IPS-15b (cell line): ENCODE measurements at regions not wholly inside any gene's neighbourhood (a gene's known extent, or its start where the extent isn't known, plus 50 kb on each side); places are given as distances from the start of the nearest gene placed in this dataset.

Experiments used
- H3K27me3 ChIP-seq: one replicate; pipeline ENCODE4 v1.6.1; 2013; ENCODE audit warnings: low read length; ENCODE audit not compliant: control insufficient read depth, insufficient read depth
- H3K36me3 ChIP-seq: one replicate; pipeline ENCODE4 v1.6.1; 2013; ENCODE audit warnings: low read length; ENCODE audit not compliant: control insufficient read depth, insufficient read depth
- H3K4me1 ChIP-seq: one replicate; pipeline ENCODE4 v1.6.1; 2013; ENCODE audit warnings: mild to moderate bottlenecking, low read length; ENCODE audit not compliant: control insufficient read depth, insufficient read depth
- H3K4me3 ChIP-seq: one replicate; pipeline ENCODE4 v1.5.1; 2013; ENCODE audit warnings: low read depth, low read length
- H3K9ac ChIP-seq: one replicate; pipeline ENCODE4 v1.6.1; 2013; ENCODE audit warnings: low read depth, mild to moderate bottlenecking, low read length
- H3K9me3 ChIP-seq: one replicate; pipeline ENCODE4 v1.6.1; 2013; ENCODE audit warnings: mild to moderate bottlenecking, low read length; ENCODE audit not compliant: control insufficient read depth, insufficient read depth

DNA sequence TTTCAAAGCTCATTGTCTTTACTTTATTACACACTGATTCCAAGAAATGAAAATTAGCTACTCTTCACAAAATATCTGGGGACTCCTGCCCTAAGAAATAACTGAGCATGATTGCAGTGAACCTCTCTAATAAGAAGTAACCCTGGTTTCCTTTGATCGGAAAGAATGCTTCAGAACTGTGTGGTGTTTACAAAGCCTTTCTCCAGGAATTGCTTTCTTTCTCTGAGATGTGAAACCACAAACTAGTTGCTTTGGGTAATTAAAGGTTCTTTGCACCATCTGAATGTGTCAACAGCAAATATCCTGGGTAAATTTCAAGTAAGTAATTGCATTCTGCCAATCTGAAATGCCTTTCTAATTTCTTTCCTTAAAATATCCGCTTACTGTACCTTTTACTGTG, 292.9 kb upstream of the SLIT2 start:
- no peaks in the 10 kb centered on the region for H3K36me3 ChIP-seq
- H3K4me3 ChIP-seq = no peak overlapping the region
- H3K4me1 ChIP-seq = no peaks in the 10 kb centered on the region
- no peaks in the 10 kb centered on the region for H3K9me3 ChIP-seq
- H3K27me3 ChIP-seq = no peaks in the 10 kb centered on the region
- H3K9ac ChIP-seq = no peak overlapping the region

DNA sequence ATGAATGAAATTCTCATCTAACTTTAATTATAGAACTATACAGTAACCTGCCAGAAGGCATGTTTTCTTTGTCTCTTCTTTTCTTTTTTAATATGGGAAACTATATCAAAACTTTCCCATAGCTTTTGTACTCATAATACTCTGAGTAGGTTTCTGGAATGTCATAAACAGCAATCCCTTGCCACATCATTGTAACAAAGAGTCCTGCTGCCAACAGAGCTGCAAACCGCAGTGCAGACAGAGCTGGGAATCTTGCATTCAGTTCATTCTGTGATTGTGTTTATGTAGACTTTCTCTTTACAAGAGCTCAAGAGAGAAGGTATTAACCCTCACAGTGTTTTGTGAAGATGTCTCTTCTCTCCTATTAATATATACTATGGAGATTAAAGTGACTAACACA, 304.4 kb upstream of the SLIT2 start:
- H3K4me1 ChIP-seq = no peaks in the 10 kb centered on the region
- H3K4me3 ChIP-seq = no peak overlapping the region
- H3K27me3 ChIP-seq = no peaks in the 10 kb centered on the region

DNA sequence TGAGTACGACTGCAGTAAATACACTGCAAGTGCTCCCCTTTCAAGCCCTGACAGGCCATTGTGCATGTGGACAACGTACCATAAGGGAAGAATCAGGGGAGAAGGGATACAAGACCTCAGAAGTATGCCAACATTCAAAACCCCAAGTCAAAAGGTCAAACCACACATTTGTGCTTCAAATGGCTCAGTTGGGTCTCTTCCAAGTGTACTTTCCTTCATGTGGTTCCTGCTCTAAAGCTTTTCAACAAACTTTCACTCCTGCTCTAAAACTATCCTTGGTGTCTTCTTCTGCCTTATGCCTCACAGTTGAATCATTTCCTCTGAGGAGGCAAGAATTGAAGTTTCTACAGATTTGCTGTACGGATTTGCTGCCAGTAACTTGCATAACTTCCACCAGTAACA, 305.7 kb upstream of the SLIT2 start:
- Histone ChIP-seq H3K27me3 (no peaks in the 10 kb centered on the region), H3K4me1 (no peaks in the 10 kb centered on the region), H3K9me3 (no peaks in the 10 kb centered on the region), H3K4me3 (no peak overlapping the region), H3K36me3 (no peaks in the 10 kb centered on the region), H3K9ac (no peak overlapping the region)

More for the DNA sequence above, 304.4 kb upstream of the SLIT2 start:
- Histone ChIP-seq H3K9me3 (no peaks in the 10 kb centered on the region), H3K9ac (no peak overlapping the region), H3K36me3 (no peaks in the 10 kb centered on the region)

DNA sequence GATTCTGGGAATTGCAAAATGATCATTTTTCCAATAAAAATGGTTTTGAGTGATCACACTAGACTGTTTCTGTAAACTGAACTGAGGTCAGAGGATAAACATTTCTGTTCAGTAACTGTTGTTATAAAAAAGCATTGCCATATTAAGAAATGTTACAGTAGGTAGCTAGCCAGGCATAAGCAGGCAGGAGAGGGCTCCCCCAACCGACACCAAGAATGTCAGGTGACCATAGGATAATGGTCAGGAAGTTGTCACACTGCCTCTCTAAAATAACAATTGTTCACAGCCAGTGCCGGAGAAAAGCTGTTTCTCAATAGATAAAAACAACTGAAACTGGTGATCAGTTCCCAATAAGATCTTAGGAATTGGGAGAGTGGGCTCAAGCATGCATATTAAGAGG, 306.2 kb upstream of the SLIT2 start:
- H3K4me3 ChIP-seq = no peak overlapping the region
- H3K9ac ChIP-seq = no peak overlapping the region

DNA sequence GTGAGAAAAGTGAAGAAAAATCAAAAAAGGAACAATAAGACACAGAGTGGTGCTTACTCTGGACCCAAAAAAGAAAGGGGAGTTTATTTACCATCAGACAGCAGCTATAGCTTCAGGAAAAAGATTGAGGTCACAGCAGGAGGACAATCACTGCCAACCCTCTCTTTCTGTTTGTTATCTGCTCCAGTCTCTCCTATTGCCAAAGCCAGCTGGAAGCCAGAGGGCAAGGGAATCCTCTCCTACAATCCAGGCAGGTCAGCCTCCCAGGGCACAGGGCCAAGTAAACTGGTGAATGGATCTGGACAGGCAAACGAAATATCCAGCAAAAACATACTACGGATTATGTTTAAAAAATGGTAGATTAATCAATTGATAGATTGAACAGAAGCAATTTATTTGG, 306.9 kb upstream of the SLIT2 start:
- Histone ChIP-seq H3K9me3 (no peaks in the 10 kb centered on the region), H3K4me1 (no peaks in the 10 kb centered on the region), H3K36me3 (no peaks in the 10 kb centered on the region), H3K27me3 (no peaks in the 10 kb centered on the region), H3K4me3 (no peak overlapping the region), H3K9ac (no peak overlapping the region)

More for the DNA sequence above, 306.2 kb upstream of the SLIT2 start:
- no peaks in the 10 kb centered on the region for H3K4me1 ChIP-seq
- H3K36me3 ChIP-seq = no peaks in the 10 kb centered on the region
- no peaks in the 10 kb centered on the region for H3K27me3 ChIP-seq
- H3K9me3 ChIP-seq = no peaks in the 10 kb centered on the region

DNA sequence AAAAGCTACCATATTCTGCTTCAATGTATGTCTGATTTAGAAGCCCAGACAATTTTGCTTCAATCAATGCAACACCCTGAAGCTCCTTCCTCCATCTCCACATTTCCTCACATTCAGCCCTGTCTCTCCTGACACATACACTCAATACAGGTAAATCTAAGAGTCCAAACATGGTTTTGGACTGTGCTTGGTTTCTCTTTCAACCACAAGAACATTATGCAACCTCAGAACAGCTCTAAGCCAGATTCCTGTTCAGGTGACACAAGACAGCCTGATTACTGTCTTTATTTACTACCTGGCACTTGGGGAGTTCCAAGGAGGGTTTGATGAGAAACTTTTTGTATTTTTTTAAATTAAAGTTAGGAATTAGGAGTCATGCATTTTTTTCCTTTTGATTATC, 307.5 kb upstream of the SLIT2 start:
- no peaks in the 10 kb centered on the region for H3K27me3 ChIP-seq
- no peak overlapping the region for H3K4me3 ChIP-seq
- H3K9ac ChIP-seq = no peak overlapping the region
- no peaks in the 10 kb centered on the region for H3K9me3 ChIP-seq
- no peaks in the 10 kb centered on the region for H3K4me1 ChIP-seq
- no peaks in the 10 kb centered on the region for H3K36me3 ChIP-seq

DNA sequence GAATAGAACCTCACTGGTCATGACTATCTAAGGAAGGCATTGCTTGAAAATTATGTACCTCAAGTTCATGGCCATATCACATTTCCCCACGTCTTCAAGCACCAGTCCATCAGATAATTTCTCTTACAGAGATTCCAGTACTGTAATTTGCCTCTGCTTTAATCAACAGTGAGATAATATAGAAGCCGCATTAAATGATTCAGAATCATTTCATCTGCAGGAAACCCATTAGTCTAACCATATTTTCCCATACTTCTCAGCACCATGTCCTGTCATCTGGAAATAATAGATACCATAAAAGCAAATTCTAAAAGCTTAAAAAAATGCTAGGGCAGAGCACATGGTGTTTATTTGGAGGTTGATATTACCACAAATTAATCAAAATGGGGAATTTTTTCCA, 310.3 kb upstream of the SLIT2 start:
- Histone ChIP-seq H3K9ac (no peak overlapping the region), H3K36me3 (no peaks in the 10 kb centered on the region), H3K9me3 (no peaks in the 10 kb centered on the region), H3K27me3 (no peaks in the 10 kb centered on the region), H3K4me3 (no peak overlapping the region), H3K4me1 (no peaks in the 10 kb centered on the region)

DNA sequence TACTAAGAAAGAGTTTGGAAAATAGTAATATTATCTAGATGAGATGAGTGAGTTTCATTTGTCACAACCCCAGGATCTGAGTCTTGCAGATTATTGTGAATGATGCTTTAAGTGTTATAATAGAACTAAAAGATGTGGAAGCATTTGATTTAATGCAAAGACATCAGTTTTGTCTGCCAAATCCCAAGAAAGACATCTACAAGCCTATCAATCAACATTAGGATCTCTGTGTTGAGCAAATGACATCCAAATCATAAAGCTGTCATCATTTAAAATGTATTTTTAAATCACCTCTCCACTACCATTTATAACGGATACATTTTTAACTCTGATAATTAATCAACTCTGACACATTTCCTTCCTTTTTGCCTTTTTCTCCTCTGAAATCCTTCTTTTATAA, 310.8 kb upstream of the SLIT2 start:
- no peaks in the 10 kb centered on the region for H3K4me1 ChIP-seq
- no peaks in the 10 kb centered on the region for H3K36me3 ChIP-seq
- no peaks in the 10 kb centered on the region for H3K27me3 ChIP-seq
- H3K4me3 ChIP-seq = no peak overlapping the region
- H3K9me3 ChIP-seq = no peaks in the 10 kb centered on the region
- no peak overlapping the region for H3K9ac ChIP-seq

DNA sequence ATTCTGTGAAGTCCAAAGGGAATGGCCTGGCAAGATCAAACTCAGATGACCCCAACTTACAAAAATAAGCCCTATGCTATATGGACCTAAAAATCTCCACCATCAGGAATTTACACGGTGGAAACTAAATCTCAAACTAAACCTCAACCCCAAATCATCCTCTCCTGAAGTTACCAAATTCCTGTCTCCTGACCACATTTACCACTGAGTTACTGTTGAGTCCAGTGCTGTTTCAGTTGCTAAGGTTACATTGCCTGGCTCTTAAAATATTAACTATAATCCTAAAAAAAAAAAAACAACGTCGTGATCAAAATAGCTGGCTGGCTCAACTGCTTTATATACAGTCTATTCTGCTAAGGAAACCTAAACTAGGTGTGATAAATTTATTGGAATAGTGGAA, 315.2 kb upstream of the SLIT2 start:
- H3K9me3 ChIP-seq = no peaks in the 10 kb centered on the region
- no peaks in the 10 kb centered on the region for H3K4me1 ChIP-seq
- no peak overlapping the region for H3K4me3 ChIP-seq
- H3K36me3 ChIP-seq = no peaks in the 10 kb centered on the region
- H3K27me3 ChIP-seq = no peaks in the 10 kb centered on the region
- H3K9ac ChIP-seq = no peak overlapping the region

DNA sequence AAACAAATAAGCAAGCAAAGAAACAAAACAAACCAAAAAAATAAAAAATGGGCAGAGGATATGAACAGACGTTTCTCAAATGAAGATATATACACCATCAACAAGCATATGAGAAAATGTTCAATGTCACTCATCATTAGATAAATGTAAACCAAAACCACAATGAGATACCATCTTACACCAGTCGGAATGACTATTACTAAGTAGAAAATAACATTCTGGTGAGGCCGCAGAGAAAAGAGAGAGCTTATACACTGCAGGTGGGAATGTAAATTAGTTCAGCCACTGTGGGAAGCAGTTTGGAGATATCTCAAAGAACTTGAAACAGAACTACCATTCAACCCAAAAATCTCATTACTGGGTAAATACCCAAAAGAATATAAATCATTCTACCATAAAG, 321.0 kb upstream of the SLIT2 start:
- Histone ChIP-seq H3K4me3 (no peak overlapping the region), H3K9ac (no peak overlapping the region), H3K9me3 (no peaks in the 10 kb centered on the region), H3K36me3 (no peaks in the 10 kb centered on the region), H3K27me3 (no peaks in the 10 kb centered on the region), H3K4me1 (no peaks in the 10 kb centered on the region)

DNA sequence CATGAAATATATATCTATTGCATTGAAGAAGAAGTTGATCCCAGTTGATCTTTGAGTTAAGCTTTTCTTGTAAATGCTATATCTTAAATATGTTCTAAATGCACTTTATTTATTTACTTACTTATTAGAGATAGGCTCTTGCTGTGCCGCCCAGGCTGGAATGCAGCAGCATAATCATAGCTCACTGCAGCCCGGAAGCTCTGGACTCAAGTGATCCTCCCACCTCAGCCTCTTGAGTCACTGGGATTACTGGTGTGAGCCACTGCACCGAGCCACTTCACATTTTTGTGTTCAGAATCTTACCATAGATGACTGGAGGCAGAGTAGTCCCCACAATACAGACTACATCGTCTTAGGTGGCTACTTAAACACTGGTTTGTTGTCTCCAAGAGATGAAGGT, 324.3 kb upstream of the SLIT2 start:
- Histone ChIP-seq H3K4me3 (no peak overlapping the region), H3K36me3 (no peaks in the 10 kb centered on the region), H3K9ac (no peak overlapping the region), H3K4me1 (no peaks in the 10 kb centered on the region), H3K9me3 (no peaks in the 10 kb centered on the region), H3K27me3 (no peaks in the 10 kb centered on the region)

DNA sequence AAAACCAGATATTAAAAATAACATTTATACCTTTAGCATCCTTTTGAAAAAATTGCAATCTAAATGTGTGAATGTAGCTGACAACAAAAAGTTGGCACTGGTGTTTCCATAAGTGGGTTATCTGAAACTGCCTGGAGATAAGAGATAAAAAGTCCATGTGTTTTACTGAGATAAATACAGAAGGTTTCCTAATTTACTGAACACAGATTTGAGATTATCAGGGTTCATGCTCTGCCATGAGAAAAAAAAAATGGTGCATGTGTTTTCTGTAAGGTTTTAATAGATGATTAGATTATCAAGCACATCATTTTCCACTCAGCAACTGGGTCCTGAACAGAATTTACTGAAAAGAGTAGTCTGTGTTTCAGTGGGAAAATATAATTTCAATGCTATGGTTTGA, 326.2 kb upstream of the SLIT2 start:
- no peaks in the 10 kb centered on the region for H3K4me1 ChIP-seq
- H3K9me3 ChIP-seq = no peaks in the 10 kb centered on the region
- H3K27me3 ChIP-seq = no peaks in the 10 kb centered on the region
- no peak overlapping the region for H3K9ac ChIP-seq
- H3K36me3 ChIP-seq = no peaks in the 10 kb centered on the region
- no peak overlapping the region for H3K4me3 ChIP-seq

DNA sequence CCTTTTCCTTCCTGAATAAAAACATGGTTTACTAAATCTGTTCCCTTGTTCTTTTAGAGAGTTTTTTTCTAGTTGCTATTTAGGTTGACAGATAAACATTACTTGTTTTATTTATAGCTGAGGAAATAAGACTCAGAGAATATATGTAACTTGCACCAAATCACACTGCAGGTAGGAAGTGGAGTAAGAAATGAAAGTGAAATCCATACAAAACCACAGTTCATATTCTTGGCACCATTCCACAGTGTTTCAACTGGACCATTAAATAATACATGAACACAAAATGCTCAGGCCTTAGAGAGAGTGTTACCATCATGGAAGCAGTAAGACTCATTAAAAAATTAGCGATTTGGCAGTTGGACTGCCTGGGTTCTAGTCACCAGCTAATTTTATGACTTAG, 326.9 kb upstream of the SLIT2 start:
- Histone ChIP-seq H3K9me3 (peaks cover 3% of the 10 kb centered on the region), H3K4me1 (no peaks in the 10 kb centered on the region), H3K27me3 (no peaks in the 10 kb centered on the region), H3K9ac (no peak overlapping the region), H3K4me3 (no peak overlapping the region), H3K36me3 (no peaks in the 10 kb centered on the region)
